Adrenal gland (tissue), 5 donors: ENCODE measurements at regions not wholly inside any gene's neighbourhood (a gene's known extent, or its start where the extent isn't known, plus 50 kb on each side); places are given as distances from the start of the nearest gene placed in this dataset.

Source experiments
- CTCF ChIP-seq, 6 experiments: fragments of 450-650 bp in 4 of 6; fragments of 200-600 bp in 2 of 6; sonication (generic) in 1 of 6; IDR thresholded peaks; 1 replicate in 5 of 6; 2 replicates in 1 of 6; pipeline versions ENCODE4 v1.5.1 to v1.8.0; 2016 to 2021; ENCODE audit warnings: antibody characterized with exemption in 6 of 6, mild to moderate bottlenecking in 2 of 6, moderate library complexity in 1 of 6
- POLR2A ChIP-seq, 2 donors: fragments of 450-650 bp; IDR thresholded peaks; one replicate each; pipeline ENCODE4 v1.6.1; 2017; ENCODE audit warnings: antibody characterized with exemption in 2 of 2, mild to moderate bottlenecking in 2 of 2, moderate library complexity in 1 of 2
- donor health status: DM: no; HTN: no; CAD: no.

- TF ChIP-seq CTCF (IDR thresholded peaks at IDR 0.05), result no peak
- no peak for TF ChIP-seq POLR2A (IDR thresholded peaks at IDR 0.05)
These were observed 233.2 kb upstream of the TPM1 start for GRCh38 chr15:62809115-62809967.
